UCSD-AML1 (cell line): ENCODE measurements at regions not wholly inside any gene's neighbourhood (a gene's known extent, or its start where the extent isn't known, plus 50 kb on each side); places are given as distances from the start of the nearest gene placed in this dataset.

ENCODE experiments used
- DNase-seq: peaks from one replicate; lab custom pipeline; 2025; ENCODE audit not compliant: unreplicated experiment; lab: John Stamatoyannopoulos, UW

GRCh38 chr20:18957328-18957727 lies 143.7 kb downstream of the SCP2D1 start:
- no peak for DNase-seq

GRCh38 chr20:18971121-18971520 lies 157.5 kb downstream of the SCP2D1 start:
- no peak for DNase-seq

GRCh38 chr20:18971574-18971973 lies 158.0 kb downstream of the SCP2D1 start:
- no peak for DNase-seq

- DNase-seq: no peak
These were observed 158.8 kb downstream of the SCP2D1 start for GRCh38 chr20:18972251-18972876.

GRCh38 chr20:18973529-18974173 lies 160.1 kb downstream of the SCP2D1 start:
- no peak for DNase-seq

GRCh38 chr20:18974660-18975059 lies 161.1 kb downstream of the SCP2D1 start:
- no peak for DNase-seq

GRCh38 chr20:18977441-18977840 lies 163.9 kb downstream of the SCP2D1 start:
- no peak for DNase-seq

GRCh38 chr20:18978311-18978710 lies 164.7 kb downstream of the SCP2D1 start:
- no peak for DNase-seq

GRCh38 chr20:18979132-18979531 lies 165.5 kb downstream of the SCP2D1 start:
- DNase-seq: no peak

- DNase-seq: no peak
These were observed 168.5 kb downstream of the SCP2D1 start for GRCh38 chr20:18981962-18982539.

GRCh38 chr20:18983796-18984195 lies 170.2 kb downstream of the SCP2D1 start:
- no peak for DNase-seq

- no peak for DNase-seq
These were observed 170.9 kb downstream of the SCP2D1 start for GRCh38 chr20:18984238-18985200.

GRCh38 chr20:18985551-18985950 lies 172.0 kb downstream of the SCP2D1 start:
- no peak for DNase-seq

GRCh38 chr20:18986146-18986830 lies 172.7 kb downstream of the SCP2D1 start:
- no peak for DNase-seq

- DNase-seq: no peak
These were observed 173.5 kb downstream of the SCP2D1 start for GRCh38 chr20:18986895-18987580.

- no peak for DNase-seq
These were observed 174.3 kb downstream of the SCP2D1 start for GRCh38 chr20:18987781-18988360.

GRCh38 chr20:18988701-18989100 lies 175.1 kb downstream of the SCP2D1 start:
- no peak for DNase-seq

GRCh38 chr20:18989736-18990474 lies 176.3 kb downstream of the SCP2D1 start:
- no peak for DNase-seq

- DNase-seq: no peak
These were observed 177.4 kb downstream of the SCP2D1 start for GRCh38 chr20:18991012-18991411.
